ENCODE measurements at regions not wholly inside any gene's neighbourhood (a gene's known extent, or its start where the extent isn't known, plus 50 kb on each side); places are given as distances from the start of the nearest gene placed in this dataset.

DNA sequence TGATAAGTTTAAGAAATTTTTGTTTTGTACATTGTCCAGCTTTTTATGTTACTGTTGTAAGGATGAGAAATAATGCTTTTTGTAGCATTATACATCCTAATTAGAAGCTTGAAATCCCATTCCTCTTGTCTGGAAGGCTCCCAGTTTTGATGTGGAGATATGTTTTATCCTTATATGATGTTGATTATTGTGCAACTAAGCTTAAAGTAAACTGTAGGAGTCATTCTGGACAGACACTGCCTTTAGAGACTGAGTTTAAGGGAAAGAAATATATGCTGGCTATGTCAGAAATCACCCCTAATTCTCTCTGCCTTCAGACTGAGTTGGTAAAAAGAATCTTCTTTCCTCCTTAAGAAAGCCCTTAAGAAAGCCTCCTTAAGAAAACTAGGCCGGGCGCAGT lies 670.4 kb downstream of the ZPLD1 start:
- H3K4me3 ChIP-seq (ENCODE audit: low read depth, low read length): no peak overlapping the region
- no peak for DNase-seq (ENCODE audit: low read depth)
- TF ChIP-seq, protein P1, sequence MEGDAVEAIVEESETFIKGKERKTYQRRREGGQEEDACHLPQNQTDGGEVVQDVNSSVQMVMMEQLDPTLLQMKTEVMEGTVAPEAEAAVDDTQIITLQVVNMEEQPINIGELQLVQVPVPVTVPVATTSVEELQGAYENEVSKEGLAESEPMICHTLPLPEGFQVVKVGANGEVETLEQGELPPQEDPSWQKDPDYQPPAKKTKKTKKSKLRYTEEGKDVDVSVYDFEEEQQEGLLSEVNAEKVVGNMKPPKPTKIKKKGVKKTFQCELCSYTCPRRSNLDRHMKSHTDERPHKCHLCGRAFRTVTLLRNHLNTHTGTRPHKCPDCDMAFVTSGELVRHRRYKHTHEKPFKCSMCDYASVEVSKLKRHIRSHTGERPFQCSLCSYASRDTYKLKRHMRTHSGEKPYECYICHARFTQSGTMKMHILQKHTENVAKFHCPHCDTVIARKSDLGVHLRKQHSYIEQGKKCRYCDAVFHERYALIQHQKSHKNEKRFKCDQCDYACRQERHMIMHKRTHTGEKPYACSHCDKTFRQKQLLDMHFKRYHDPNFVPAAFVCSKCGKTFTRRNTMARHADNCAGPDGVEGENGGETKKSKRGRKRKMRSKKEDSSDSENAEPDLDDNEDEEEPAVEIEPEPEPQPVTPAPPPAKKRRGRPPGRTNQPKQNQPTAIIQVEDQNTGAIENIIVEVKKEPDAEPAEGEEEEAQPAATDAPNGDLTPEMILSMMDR (conservative IDR thresholded peaks at IDR 0.05; ENCODE audit: low read depth, low read length): no peak

DNA sequence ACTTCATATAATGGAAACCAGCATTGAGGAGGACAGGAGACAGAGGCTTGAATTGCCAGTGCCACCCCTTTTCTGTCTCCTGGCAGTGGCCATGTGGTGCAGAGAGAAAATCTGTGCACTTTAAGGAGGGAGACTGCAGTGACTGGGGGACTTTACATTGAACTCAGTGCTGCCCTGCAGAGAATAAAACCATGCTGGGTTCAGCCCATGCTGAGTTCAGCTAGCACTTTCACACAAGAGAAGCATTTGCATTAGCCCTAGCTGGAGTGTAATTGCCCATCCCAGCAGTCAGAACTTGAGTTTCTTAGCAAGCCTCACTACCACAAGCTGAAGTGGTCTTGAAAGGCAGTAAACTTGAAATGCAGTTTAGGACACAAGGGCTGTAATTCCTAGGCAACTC lies 677.5 kb downstream of the ZPLD1 start:
- no peak overlapping the region for H3K4me3 ChIP-seq (ENCODE audit: low read depth, low read length)
- no peak for DNase-seq (ENCODE audit: low read depth)
- TF ChIP-seq, protein P1 (conservative IDR thresholded peaks at IDR 0.05; ENCODE audit: low read depth, low read length): no peak

DNA sequence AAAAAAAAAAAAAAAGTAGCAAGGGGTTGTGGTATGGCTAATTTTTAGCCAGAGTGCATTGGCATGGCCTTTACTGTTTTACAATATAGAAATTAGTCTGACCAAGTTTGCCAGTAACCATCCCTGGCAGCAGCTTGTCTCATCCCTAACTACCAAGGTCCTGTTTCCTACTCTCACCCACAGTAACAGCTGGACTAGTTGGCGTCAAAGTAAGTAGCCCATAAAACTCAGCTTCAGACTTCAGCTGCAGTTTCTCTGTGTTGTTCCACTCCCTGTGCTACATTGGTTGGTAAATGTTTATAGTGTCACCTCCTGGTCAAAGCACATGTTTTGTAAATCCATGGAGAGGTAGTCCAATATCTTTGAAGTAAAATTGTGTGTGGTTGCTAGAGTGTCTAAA lies 691.3 kb downstream of the ZPLD1 start:
- no peak overlapping the region for H3K4me3 ChIP-seq (ENCODE audit: low read depth, low read length)
- TF ChIP-seq, protein P1 (conservative IDR thresholded peaks at IDR 0.05; ENCODE audit: low read depth, low read length): peak; percentile 40
- DNase-seq (ENCODE audit: low read depth): peak; percentile 23

GRCh38 chr3:103127098-103127630 lies 692.3 kb downstream of the ZPLD1 start:
- TF ChIP-seq, protein P1 (conservative IDR thresholded peaks at IDR 0.05; ENCODE audit: low read depth, low read length): no peak
- H3K4me3 ChIP-seq (ENCODE audit: low read depth, low read length): no peak overlapping the region
- peak; percentile 41 for DNase-seq (ENCODE audit: low read depth)

GRCh38 chr3:103127737-103128136 lies 692.9 kb downstream of the ZPLD1 start:
- DNase-seq (ENCODE audit: low read depth): peak; percentile 38
- no peak overlapping the region for H3K4me3 ChIP-seq (ENCODE audit: low read depth, low read length)
- TF ChIP-seq, protein P1 (conservative IDR thresholded peaks at IDR 0.05; ENCODE audit: low read depth, low read length): no peak

DNA sequence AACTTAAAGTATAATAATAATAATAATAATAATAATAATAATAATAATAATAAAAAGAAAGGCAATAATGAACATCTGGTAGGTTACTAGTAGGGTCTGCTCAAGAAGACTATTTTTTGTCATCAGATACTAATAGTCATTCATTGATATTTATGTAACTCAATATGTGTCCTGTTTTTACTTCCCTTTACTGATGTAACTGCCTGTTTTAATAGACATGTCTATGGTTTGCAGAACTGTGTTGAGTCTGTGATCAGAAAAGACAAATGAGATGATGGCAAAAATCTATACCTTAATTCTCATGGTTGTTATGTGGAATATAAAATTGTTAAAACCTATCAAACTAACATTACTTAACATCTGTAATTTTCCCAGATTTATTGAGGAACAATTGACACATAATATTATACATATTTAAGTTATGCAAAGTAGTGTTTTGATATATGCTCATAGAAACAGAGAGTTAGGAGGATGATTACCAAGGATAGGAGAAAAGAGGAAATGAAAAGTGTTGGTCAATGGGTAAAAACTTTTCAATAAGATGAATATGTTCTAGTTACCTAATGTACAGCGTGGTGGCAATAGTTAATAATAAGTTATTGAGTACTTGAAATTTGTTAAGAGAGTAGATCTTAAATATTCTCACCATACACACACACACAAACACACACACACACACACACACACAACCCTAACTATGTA lies 699.4 kb downstream of the ZPLD1 start:
- no peak overlapping the region for H3K4me3 ChIP-seq (ENCODE audit: low read depth, low read length)
- TF ChIP-seq, protein P1 (conservative IDR thresholded peaks at IDR 0.05; ENCODE audit: low read depth, low read length): no peak
- DNase-seq (ENCODE audit: low read depth): no peak

DNA sequence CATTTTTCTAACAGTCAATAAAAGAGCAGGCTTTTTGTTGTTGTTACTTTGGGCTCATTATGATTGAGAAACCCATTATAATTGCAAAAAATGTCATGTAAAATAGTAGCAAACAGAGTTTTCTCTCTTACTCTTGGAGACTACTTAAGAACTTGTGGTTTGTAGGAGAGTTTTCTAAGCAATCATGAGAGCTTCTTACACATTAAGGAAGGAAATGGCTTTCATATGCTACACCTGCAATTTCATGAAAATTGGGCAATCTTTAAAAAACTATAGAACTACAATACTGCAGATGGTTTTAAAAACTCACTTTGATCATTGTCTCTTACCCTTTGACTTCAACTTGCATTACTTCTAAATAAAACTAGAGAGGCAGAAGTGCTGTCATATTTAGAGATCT lies 701.8 kb downstream of the ZPLD1 start:
- no peak overlapping the region for H3K4me3 ChIP-seq (ENCODE audit: low read depth, low read length)
- no peak for DNase-seq (ENCODE audit: low read depth)
- TF ChIP-seq, protein P1 (conservative IDR thresholded peaks at IDR 0.05; ENCODE audit: low read depth, low read length): no peak
